Transverse colon (tissue), 3 donors: ENCODE measurements at regions not wholly inside any gene's neighbourhood (a gene's known extent, or its start where the extent isn't known, plus 50 kb on each side); places are given as distances from the start of the nearest gene placed in this dataset.

Experiments
- CTCF ChIP-seq, 5 experiments: fragments of 200-600 bp in 3 of 5; fragments of 450-650 bp in 2 of 5; sonication (generic) in 3 of 5; IDR thresholded peaks; 1 replicate in 2 of 5; 2 replicates in 3 of 5; pipeline ENCODE4 v1.5.1; 2016 to 2017; ENCODE audit warnings: antibody characterized with exemption in 5 of 5, inconsistent platforms in 3 of 5, mild to moderate bottlenecking in 2 of 5, moderate library complexity in 1 of 5
- EP300 ChIP-seq: sonication (generic); formaldehyde crosslinking; IDR thresholded peaks from one replicate; pipeline ENCODE4 v1.6.1; 2017; ENCODE audit warnings: antibody characterized with exemption, low read depth
- POLR2A ChIP-seq: fragments of 450-650 bp; IDR thresholded peaks from one replicate; pipeline ENCODE4 v1.6.1; 2016; ENCODE audit warnings: antibody characterized with exemption, mild to moderate bottlenecking, moderate library complexity

DNA sequence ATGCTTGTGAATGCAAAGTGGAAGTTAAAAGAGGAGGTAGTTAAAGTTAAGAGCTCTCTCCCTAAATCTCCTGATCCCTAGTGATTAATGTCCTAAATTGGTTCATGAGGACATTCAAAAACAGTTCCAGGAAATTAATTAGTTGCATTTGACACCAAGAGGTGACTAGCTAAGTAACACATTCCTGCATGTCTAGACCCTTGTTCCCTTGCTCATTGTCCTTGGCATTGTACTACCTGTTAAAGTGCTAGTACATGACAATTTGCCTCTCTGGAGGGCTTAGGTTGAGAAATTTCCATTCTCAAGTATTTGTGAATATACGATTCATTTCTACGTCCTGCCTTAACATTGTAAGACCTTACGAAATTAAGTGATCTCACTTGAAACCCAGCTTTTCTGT lies 278.6 kb upstream of the CDH10 start:
- TF ChIP-seq EP300: no peak
- no peak for TF ChIP-seq POLR2A
- TF ChIP-seq CTCF (IDR thresholded peaks at IDR 0.05): no peak
